Fibroblast of upper back skin (primary cell): ENCODE measurements at regions not wholly inside any gene's neighbourhood (a gene's known extent, or its start where the extent isn't known, plus 50 kb on each side); places are given as distances from the start of the nearest gene placed in this dataset.
"Not testable (repeated sequence)": the region's sequence is repeated elsewhere in the genome, so short reads cannot be mapped to it uniquely, and the experiment has no call there.

Source experiments
- DNase-seq: peaks from one replicate; pipeline ENCODE4 v3.0.0-alpha.2; 2013

GRCh38 chr7:114076392-114077157, 157.8 kb upstream of the PPP1R3A start:
- not testable (repeated sequence) for DNase-seq

GRCh38 chr7:114073701-114074100, 154.9 kb upstream of the PPP1R3A start:
- DNase-seq: no peak

- peak; percentile 17 for DNase-seq
Observed at GRCh38 chr7:114070246-114070645, 151.4 kb upstream of the PPP1R3A start.

GRCh38 chr7:114062810-114063209, 144.0 kb upstream of the PPP1R3A start:
- DNase-seq: no peak

GRCh38 chr7:114051871-114052331, 133.1 kb upstream of the PPP1R3A start:
- DNase-seq: no peak

- DNase-seq: no peak
Observed at GRCh38 chr7:114050571-114050970, 131.8 kb upstream of the PPP1R3A start.

- DNase-seq: peak; percentile 35
Observed at GRCh38 chr7:114048386-114049235, 129.8 kb upstream of the PPP1R3A start.

- DNase-seq: peak; percentile 66
Observed at GRCh38 chr7:114047889-114048288, 129.1 kb upstream of the PPP1R3A start.

- DNase-seq: no peak
Observed at GRCh38 chr7:114033475-114033874, 114.7 kb upstream of the PPP1R3A start.

- peak; percentile 70 for DNase-seq
Observed at GRCh38 chr7:114026486-114027089, 107.8 kb upstream of the PPP1R3A start.

- no peak for DNase-seq
Observed at GRCh38 chr7:114021135-114021534, 102.3 kb upstream of the PPP1R3A start.

GRCh38 chr7:114008696-114009095, 89.9 kb upstream of the PPP1R3A start:
- no peak for DNase-seq

GRCh38 chr7:114007386-114007785, 88.6 kb upstream of the PPP1R3A start:
- DNase-seq: peak; percentile 8

- DNase-seq: no peak
Observed at GRCh38 chr7:113998934-113999333, 80.1 kb upstream of the PPP1R3A start.

- no peak for DNase-seq
Observed at GRCh38 chr7:113996405-113996804, 77.6 kb upstream of the PPP1R3A start.

GRCh38 chr7:113986216-113986615, 67.4 kb upstream of the PPP1R3A start:
- DNase-seq: no peak

GRCh38 chr7:113976508-113976907, 57.7 kb upstream of the PPP1R3A start:
- DNase-seq: no peak

GRCh38 chr7:113968713-113969112, 49.9 kb upstream of the PPP1R3A start:
- no peak for DNase-seq
